ENCODE measurements at regions not wholly inside any gene's neighbourhood (a gene's known extent, or its start where the extent isn't known, plus 50 kb on each side); places are given as distances from the start of the nearest gene placed in this dataset.

DNA sequence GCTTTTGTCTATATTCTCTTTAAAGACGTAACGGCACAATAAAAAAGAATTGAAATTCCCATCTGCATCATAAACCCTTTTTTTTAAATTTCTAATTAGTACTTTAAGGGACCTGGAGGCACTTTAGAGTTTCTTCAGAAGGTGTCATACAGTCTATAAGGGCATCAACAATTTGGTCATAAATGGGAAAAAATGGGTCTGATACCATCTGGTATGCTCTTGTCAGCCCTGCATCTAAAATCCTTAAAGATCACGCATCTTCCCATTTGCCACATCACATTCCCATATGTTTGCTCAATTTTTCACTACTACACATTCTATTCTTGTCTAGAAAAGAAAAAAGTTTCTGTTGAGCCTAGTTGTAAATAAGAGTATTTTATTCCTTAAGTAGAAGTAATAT is 53.8 kb downstream of the COX7C start:
- H3K9me3 Mint-ChIP-seq (ENCODE audit: low read depth), result no peaks in the 10 kb centered on the region
- no peaks in the 10 kb centered on the region for H3K4me1 Mint-ChIP-seq (ENCODE audit: low read depth)
- H3K27me3 Mint-ChIP-seq (ENCODE audit: low read depth), result peaks cover 39% of the 10 kb centered on the region
- no peak overlapping the region for H3K4me3 Mint-ChIP-seq (ENCODE audit: unreplicated experiment)
- no peak for DNase-seq (ENCODE audit: low spot score)
- no peak for TF ChIP-seq CTCF (IDR thresholded peaks at IDR 0.05)
- H3K27ac Mint-ChIP-seq (ENCODE audit: unreplicated experiment), result no peak overlapping the region
- no peaks in the 10 kb centered on the region for H3K36me3 Mint-ChIP-seq (ENCODE audit: low read depth)

GRCh38 chr5:86674069-86674468 is 56.3 kb downstream of the COX7C start:
- no peaks in the 10 kb centered on the region for H3K4me1 Mint-ChIP-seq (ENCODE audit: low read depth)
- H3K27ac Mint-ChIP-seq (ENCODE audit: unreplicated experiment), result no peak overlapping the region
- no peaks in the 10 kb centered on the region for H3K36me3 Mint-ChIP-seq (ENCODE audit: low read depth)
- no peak overlapping the region for H3K4me3 Mint-ChIP-seq (ENCODE audit: unreplicated experiment)
- no peaks in the 10 kb centered on the region for H3K9me3 Mint-ChIP-seq (ENCODE audit: low read depth)
- no peak for DNase-seq (ENCODE audit: low spot score)
- TF ChIP-seq CTCF (IDR thresholded peaks at IDR 0.05), result no peak
- H3K27me3 Mint-ChIP-seq (ENCODE audit: low read depth), result peaks cover 31% of the 10 kb centered on the region

- no peak for DNase-seq (ENCODE audit: low spot score)
- no peaks in the 10 kb centered on the region for H3K36me3 Mint-ChIP-seq (ENCODE audit: low read depth)
- H3K4me3 Mint-ChIP-seq (ENCODE audit: unreplicated experiment), result no peak overlapping the region
- H3K9me3 Mint-ChIP-seq (ENCODE audit: low read depth), result no peaks in the 10 kb centered on the region
- no peak overlapping the region for H3K27ac Mint-ChIP-seq (ENCODE audit: unreplicated experiment)
- no peak for TF ChIP-seq CTCF (IDR thresholded peaks at IDR 0.05)
- H3K27me3 Mint-ChIP-seq (ENCODE audit: low read depth), result peaks cover 29% of the 10 kb centered on the region
- peaks cover 8% of the 10 kb centered on the region for H3K4me1 Mint-ChIP-seq (ENCODE audit: low read depth)
Observed at GRCh38 chr5:86675311-86675710, 57.6 kb downstream of the COX7C start.

GRCh38 chr5:86679529-86679928 is 61.8 kb downstream of the COX7C start:
- no peak for DNase-seq (ENCODE audit: low spot score)
- Mint-ChIP-seq H3K27ac (ENCODE audit: unreplicated experiment) (peak overlapping the region; percentile 67), H3K36me3 (ENCODE audit: low read depth) (no peaks in the 10 kb centered on the region), H3K27me3 (ENCODE audit: low read depth) (peaks cover 28% of the 10 kb centered on the region), H3K4me1 (ENCODE audit: low read depth) (peaks cover 14% of the 10 kb centered on the region), H3K4me3 (ENCODE audit: unreplicated experiment) (no peak overlapping the region), H3K9me3 (ENCODE audit: low read depth) (no peaks in the 10 kb centered on the region)
- peak; percentile 84 for TF ChIP-seq CTCF (IDR thresholded peaks at IDR 0.05)

DNA sequence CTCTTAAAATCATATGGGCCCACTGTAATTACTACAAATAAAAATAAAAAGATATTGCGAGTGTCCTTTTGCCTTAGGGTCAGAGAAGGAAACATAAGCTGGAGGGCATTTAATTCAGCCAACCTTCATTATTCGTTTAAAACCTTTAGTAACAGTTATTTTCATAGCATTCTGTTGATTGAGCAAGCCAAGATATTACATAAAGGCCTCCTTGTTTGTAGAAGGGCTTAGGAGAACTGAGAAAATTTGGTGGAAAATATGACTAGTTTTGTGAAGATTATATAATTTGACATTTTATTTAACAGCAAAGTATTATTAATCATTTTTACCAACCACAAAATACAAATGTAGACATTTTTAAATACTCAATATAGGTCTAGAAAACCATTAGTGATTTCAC is 62.2 kb downstream of the COX7C start:
- no peaks in the 10 kb centered on the region for H3K9me3 Mint-ChIP-seq (ENCODE audit: low read depth)
- no peak for TF ChIP-seq CTCF (IDR thresholded peaks at IDR 0.05)
- no peak for DNase-seq (ENCODE audit: low spot score)

More for the DNA sequence above, 62.2 kb downstream of the COX7C start:
- Mint-ChIP-seq H3K36me3 (ENCODE audit: low read depth) (no peaks in the 10 kb centered on the region), H3K27ac (ENCODE audit: unreplicated experiment) (peak overlapping the region; percentile 67), H3K4me1 (ENCODE audit: low read depth) (peaks cover 14% of the 10 kb centered on the region), H3K27me3 (ENCODE audit: low read depth) (peaks cover 29% of the 10 kb centered on the region), H3K4me3 (ENCODE audit: unreplicated experiment) (no peak overlapping the region)

All from chondrocyte (in vitro differentiated cells).